MM.1S (cell line): ENCODE measurements at regions not wholly inside any gene's neighbourhood (a gene's known extent, or its start where the extent isn't known, plus 50 kb on each side); places are given as distances from the start of the nearest gene placed in this dataset.

ENCODE experiments used
- DNase-seq: peaks from one replicate; pipeline ENCODE4 v3.0.0-alpha.2; 2015
- H2AFZ ChIP-seq: fragments of 300-600 bp; sonication (generic); 2 replicates; pipeline ENCODE4 v1.6.0; 2016; ENCODE audit warnings: antibody characterized with exemption, low read length
- H3F3A ChIP-seq: fragments of 300-600 bp; sonication (generic); 2 replicates; pipeline ENCODE4 v1.6.1; 2016; ENCODE audit warnings: mild to moderate bottlenecking, antibody characterized with exemption, low read length, moderate library complexity, mixed read lengths; ENCODE audit not compliant: insufficient read depth
- H3K27ac ChIP-seq: fragments of 300-600 bp; sonication (generic); 2 replicates; pipeline ENCODE4 v1.5.1; 2016; ENCODE audit warnings: mild to moderate bottlenecking, low read length
- H3K27me3 ChIP-seq: fragments of 300-600 bp; sonication (generic); replicated peaks from 2 replicates; pipeline ENCODE4 v1.6.0; 2016; ENCODE audit warnings: low read length; ENCODE audit not compliant: insufficient read depth
- H3K36me3 ChIP-seq: fragments of 300-600 bp; sonication (generic); replicated peaks from 2 replicates; pipeline ENCODE4 v1.6.1; 2016; ENCODE audit warnings: mild to moderate bottlenecking, low read length, mixed read lengths; ENCODE audit not compliant: insufficient read depth
- H3K4me1 ChIP-seq: fragments of 300-600 bp; sonication (generic); 2 replicates; pipeline ENCODE4 v1.6.1; 2016; ENCODE audit warnings: low read length, mixed read lengths
- H3K4me2 ChIP-seq: fragments of 300-600 bp; sonication (generic); 2 replicates; pipeline ENCODE4 v1.6.0; 2016; ENCODE audit warnings: low read depth, low read length
- H3K4me3 ChIP-seq: fragments of 300-600 bp; sonication (generic); 2 replicates; pipeline ENCODE4 v1.5.1; 2016; ENCODE audit warnings: low read length, mixed read lengths
- H3K79me2 ChIP-seq: fragments of 300-600 bp; sonication (generic); 2 replicates; pipeline ENCODE4 v1.6.1; 2016; ENCODE audit warnings: mixed run types, low read length, mixed read lengths
- H3K9ac ChIP-seq: fragments of 300-600 bp; sonication (generic); 2 replicates; pipeline ENCODE4 v1.6.1; 2016; ENCODE audit warnings: low read length, mixed read lengths
- H3K9me2 ChIP-seq: fragments of 300-600 bp; sonication (generic); replicated peaks from 2 replicates; pipeline ENCODE4 v1.6.1; 2016; ENCODE audit warnings: mild to moderate bottlenecking, low read length, mixed read lengths; ENCODE audit not compliant: insufficient read depth
- H3K9me3 ChIP-seq: fragments of 300-600 bp; sonication (generic); replicated peaks from 2 replicates; pipeline ENCODE4 v1.6.1; 2016; ENCODE audit warnings: mild to moderate bottlenecking, low read length, mixed read lengths; ENCODE audit not compliant: insufficient read depth
- H4K20me1 ChIP-seq: fragments of 300-600 bp; sonication (generic); 2 replicates; pipeline ENCODE4 v1.6.1; 2016; ENCODE audit warnings: mild to moderate bottlenecking, low read length, moderate library complexity, mixed read lengths; ENCODE audit not compliant: insufficient read depth
- CTCF ChIP-seq: fragments of 300-600 bp; sonication (generic); IDR thresholded peaks from 2 replicates; pipeline ENCODE4 v1.5.1; 2016; ENCODE audit warnings: antibody characterized with exemption, low read length, mixed read lengths
- EZH2 ChIP-seq: fragments of 300-600 bp; sonication (generic); optimal IDR thresholded peaks from 2 replicates; pipeline ENCODE3; 2017; ENCODE audit warnings: low read depth, mild to moderate bottlenecking, antibody characterized with exemption, low read length, mixed read lengths
- EZH2phosphoT487 ChIP-seq: fragments of 300-600 bp; sonication (generic); IDR thresholded peaks from 2 replicates; pipeline ENCODE4 v1.6.1; 2018; ENCODE audit warnings: antibody characterized with exemption, low read length

- Histone ChIP-seq H3K4me2 (no peak overlapping the region), H3K79me2 (no peaks in the 10 kb centered on the region), H3K27me3 (no peaks in the 10 kb centered on the region), H3K9ac (no peak overlapping the region), H3K36me3 (no peaks in the 10 kb centered on the region), H2AFZ (no peak overlapping the region), H4K20me1 (no peaks in the 10 kb centered on the region), H3F3A (no peaks in the 10 kb centered on the region), H3K27ac (no peak overlapping the region), H3K4me3 (no peak overlapping the region), H3K9me2 (no peaks in the 10 kb centered on the region), H3K4me1 (no peaks in the 10 kb centered on the region), H3K9me3 (no peaks in the 10 kb centered on the region)
- no peak for DNase-seq
- TF ChIP-seq EZH2phosphoT487 (no peak), CTCF (no peak), EZH2 (no peak)
Observed at GRCh38 chr20:22437354-22437753, 147.0 kb downstream of the FOXA2 start.

- Histone ChIP-seq H3F3A (no peaks in the 10 kb centered on the region), H4K20me1 (no peaks in the 10 kb centered on the region), H3K27ac (no peak overlapping the region), H3K9me2 (no peaks in the 10 kb centered on the region), H2AFZ (no peak overlapping the region), H3K27me3 (no peaks in the 10 kb centered on the region), H3K9me3 (no peaks in the 10 kb centered on the region), H3K4me1 (no peaks in the 10 kb centered on the region), H3K4me3 (no peak overlapping the region), H3K9ac (no peak overlapping the region), H3K79me2 (no peaks in the 10 kb centered on the region), H3K4me2 (no peak overlapping the region), H3K36me3 (no peaks in the 10 kb centered on the region)
- TF ChIP-seq CTCF: no peak
- TF ChIP-seq EZH2phosphoT487: no peak
- TF ChIP-seq EZH2: no peak
- no peak for DNase-seq
Observed at GRCh38 chr20:22431419-22431818, 153.0 kb downstream of the FOXA2 start.

GRCh38 chr20:22430746-22431168, 153.6 kb downstream of the FOXA2 start:
- no peak for DNase-seq
- Histone ChIP-seq H3K4me2 (no peak overlapping the region), H3K27me3 (no peaks in the 10 kb centered on the region), H3K4me3 (no peak overlapping the region), H3K79me2 (no peaks in the 10 kb centered on the region), H3K4me1 (no peaks in the 10 kb centered on the region), H3F3A (no peaks in the 10 kb centered on the region), H2AFZ (no peak overlapping the region), H3K36me3 (no peaks in the 10 kb centered on the region), H4K20me1 (no peaks in the 10 kb centered on the region), H3K9me2 (no peaks in the 10 kb centered on the region), H3K9ac (no peak overlapping the region), H3K27ac (no peak overlapping the region), H3K9me3 (no peaks in the 10 kb centered on the region)
- TF ChIP-seq CTCF (no peak), EZH2 (no peak), EZH2phosphoT487 (no peak)
